ENCODE measurements at regions not wholly inside any gene's neighbourhood (a gene's known extent, or its start where the extent isn't known, plus 50 kb on each side); places are given as distances from the start of the nearest gene placed in this dataset.
"Not testable (repeated sequence)": the region's sequence is repeated elsewhere in the genome, so short reads cannot be mapped to it uniquely, and the experiment has no call there.

DNA sequence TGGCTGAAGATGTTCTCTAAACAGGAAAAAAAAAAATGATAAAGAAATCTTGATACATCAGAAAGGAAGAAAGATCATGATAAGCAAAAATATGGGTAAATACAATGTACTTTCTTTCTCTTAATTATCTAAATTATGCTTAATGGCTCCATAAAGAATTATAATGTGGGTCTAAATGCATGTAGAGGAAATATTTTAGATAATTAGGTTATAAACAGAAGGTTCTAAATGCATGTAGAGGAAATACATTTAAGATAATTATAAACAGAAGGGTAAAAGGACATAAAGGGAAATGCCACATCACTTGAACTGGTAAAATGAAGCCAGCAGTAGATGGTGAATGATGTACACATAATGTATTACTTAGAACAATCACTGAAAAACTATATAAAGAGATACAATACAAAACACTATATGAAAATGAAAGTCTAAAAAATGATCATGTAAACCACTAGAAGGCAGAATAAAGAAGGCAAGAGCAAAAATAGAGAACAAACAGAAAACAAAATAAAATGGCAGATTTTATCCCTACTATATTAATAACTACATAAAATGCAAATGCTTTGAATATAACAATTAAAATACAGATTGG is 308.4 kb upstream of the CDH2 start:
- ATAC-seq: no peak
- DNase-seq (ENCODE audit: low spot score): no peak
- intact Hi-C loops (cut with DNase I): no loop called here

DNA sequence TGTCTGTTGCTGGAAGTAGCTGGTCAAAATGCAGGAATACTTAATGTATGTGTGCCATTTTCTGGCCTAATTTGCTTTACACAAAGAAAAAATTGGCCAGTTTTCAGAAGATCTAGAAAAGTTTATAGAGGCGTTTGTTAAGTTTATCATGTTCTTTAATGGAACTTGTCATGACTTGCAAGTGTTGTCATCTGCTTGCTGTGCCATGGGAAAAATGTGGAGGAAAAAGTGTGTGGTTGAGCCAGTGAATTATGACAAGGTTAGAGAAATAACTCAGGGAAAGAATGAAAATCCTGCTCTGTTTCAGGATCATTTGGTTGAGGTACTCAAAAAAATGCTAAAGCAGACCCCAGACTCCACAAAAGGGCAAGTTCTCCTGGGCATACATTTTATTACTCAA is 301.6 kb upstream of the CDH2 start:
- intact Hi-C loops (cut with DNase I): no loop called here
- DNase-seq (ENCODE audit: low spot score): no peak
- ATAC-seq: no peak

DNA sequence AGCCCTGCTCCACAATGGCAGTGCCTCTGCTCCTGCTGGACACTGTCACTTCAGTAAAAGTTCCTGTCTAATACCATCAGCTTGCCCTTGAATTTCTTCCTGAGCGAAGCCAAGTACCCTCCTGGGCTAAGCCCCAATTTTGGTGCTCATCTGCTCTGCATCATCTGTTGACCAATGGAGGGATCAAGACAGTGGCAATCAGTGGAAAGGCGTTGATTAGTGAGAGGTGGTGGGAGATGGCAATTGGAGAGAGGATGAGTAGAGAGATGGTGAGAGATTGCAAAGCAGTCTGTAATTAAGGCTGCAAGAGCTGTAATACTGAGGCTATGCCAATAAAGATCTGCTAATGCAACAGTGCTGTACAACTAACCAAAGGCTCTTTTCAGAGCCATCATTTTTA is 299.4 kb upstream of the CDH2 start:
- ATAC-seq: no peak
- intact Hi-C loops (cut with DNase I): no loop called here
- DNase-seq (ENCODE audit: low spot score): no peak

DNA sequence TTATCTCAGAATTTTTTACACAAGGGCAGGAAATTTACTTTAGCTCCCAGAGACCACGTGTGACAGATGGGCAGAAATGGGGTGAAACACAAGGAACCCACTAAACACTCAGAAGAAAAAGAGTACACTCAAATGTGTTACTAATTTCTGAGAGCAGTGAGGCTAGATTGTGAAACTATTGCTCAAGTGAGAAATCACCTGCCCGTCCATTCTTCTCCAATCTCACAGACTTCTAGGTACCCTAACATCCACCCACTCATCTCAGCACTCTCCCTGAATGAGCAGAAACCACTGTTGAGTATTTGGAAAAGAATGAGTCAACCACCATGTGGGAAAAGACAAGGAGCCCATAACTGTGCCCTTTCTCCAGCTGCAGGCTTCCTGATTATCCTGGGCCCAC is 293.0 kb upstream of the CDH2 start:
- ATAC-seq: no peak
- intact Hi-C loops (cut with DNase I): no loop called here
- no peak for DNase-seq (ENCODE audit: low spot score)

DNA sequence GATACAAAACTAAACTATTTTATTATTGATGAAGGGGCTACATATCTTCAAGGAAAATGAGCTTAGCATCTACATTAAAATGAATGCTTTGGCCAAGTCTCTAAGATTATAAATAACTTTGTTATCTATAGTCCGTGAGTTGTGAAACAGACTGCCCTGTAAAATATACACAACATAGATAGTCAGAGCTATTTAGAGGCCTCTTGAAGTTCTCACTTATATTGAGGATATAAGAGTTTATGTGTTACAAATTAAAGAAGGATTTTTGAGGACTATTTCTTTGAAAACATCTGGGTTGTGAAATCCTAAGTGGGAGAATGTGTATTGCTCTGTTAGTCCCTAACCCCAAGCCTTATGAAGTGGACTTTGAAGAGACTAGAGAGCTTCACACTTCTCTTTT is 292.0 kb upstream of the CDH2 start:
- no peak for DNase-seq (ENCODE audit: low spot score)
- intact Hi-C loops (cut with DNase I): no loop called here
- ATAC-seq: no peak

DNA sequence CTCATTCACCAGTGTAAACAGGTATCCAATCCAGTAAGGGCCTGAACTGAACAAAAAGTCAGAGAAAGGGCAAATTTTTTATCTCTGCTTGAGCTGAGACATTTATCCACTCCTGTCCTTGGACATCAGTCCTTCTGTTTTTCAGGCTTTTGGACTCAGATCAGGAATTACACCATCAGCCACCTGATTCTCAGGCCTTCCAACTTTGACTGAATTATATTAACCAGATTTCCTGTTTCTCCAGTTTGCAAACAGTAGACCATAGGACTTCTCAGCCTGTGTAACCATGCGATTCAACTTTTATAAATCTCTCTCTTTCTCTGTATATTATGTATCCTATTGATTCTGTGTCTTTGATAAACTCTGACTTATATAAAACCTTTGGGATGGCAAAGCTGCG is 289.3 kb upstream of the CDH2 start:
- ATAC-seq: no peak
- intact Hi-C loops (cut with DNase I): no loop called here

DNA sequence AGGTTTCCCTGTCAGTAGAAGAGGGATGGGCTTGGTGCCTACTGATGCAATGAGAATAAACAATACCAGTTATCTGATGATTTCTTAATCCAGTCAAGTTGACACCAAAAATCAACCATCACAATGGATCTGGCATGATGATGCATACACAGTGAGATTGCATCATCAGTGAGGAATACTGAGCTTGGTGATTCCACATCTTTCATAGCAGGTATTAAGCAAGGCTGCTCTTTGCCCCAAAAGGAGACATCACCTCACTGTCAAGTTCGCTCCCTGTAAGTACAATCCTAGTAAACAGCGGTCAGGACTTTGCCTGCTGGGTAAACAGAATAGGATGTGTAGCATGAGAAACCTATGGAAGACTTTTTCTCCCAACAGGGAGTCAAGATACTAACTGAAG is 282.7 kb upstream of the CDH2 start:
- DNase-seq (ENCODE audit: low spot score): no peak
- intact Hi-C loops (cut with DNase I): no loop called here
- ATAC-seq: no peak

More for the DNA sequence above, 289.3 kb upstream of the CDH2 start:
- DNase-seq (ENCODE audit: low spot score): no peak

DNA sequence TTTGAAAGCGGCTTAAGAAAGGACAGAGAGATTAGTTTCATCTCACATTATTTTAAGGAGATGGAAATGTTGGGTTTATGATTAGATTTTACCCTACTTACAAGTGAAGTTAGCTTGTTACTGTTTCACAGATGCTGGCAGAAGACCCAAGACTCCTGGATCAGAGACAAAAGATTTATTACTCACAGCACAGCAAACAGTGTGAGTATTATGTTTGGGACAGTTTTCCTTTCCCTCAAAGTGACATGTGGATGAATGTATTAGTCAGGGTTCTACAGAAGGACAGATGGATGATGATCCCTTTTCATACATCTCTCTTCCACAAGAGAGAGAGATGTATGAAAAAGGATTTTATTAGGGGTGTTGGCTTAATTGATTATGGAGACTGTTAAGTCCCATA is 281.8 kb upstream of the CDH2 start:
- intact Hi-C loops (cut with DNase I): no loop called here
- no peak for DNase-seq (ENCODE audit: low spot score)
- no peak for ATAC-seq

DNA sequence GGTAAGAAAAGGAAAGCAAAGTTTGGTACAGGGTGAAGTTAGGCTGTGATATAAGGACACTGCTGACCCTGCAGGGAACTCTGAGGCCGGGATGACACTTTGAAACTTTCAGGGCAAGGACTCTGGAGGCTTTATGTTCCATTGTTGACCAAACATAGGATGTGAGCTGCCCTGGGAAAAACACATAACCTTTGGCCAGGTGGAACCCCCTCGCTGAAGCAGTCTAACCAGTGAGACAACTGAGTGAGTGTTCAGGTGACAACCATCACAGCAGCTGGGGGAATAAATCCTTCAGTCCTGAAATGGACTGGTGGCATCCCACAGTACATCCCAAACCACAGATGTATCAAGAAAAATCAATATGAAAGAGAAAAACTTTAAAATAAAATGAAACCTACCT is 280.9 kb upstream of the CDH2 start:
- intact Hi-C loops (cut with DNase I): no loop called here
- ATAC-seq (no peak), DNase-seq (ENCODE audit: low spot score) (no peak)

DNA sequence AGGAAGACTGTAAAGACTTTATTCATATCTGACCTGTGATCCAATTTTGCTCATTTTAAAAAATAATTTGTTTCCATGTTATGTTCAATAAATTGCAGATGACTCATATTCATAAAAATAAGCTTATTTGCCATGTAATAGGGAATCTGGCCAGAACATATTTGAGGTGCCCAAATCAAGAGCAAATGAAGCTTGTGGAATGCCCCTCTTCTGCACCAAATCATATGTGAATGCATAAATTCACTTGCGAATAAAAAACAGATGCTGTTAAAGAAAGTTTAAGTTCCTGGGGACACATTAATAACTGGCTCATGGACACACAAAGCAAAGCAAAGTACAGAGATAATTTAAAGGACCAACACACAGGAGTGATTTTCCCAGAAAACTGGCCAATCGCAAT is 279.0 kb upstream of the CDH2 start:
- DNase-seq (ENCODE audit: low spot score) (no peak), ATAC-seq (no peak)
- intact Hi-C loops (cut with DNase I): no loop called here

DNA sequence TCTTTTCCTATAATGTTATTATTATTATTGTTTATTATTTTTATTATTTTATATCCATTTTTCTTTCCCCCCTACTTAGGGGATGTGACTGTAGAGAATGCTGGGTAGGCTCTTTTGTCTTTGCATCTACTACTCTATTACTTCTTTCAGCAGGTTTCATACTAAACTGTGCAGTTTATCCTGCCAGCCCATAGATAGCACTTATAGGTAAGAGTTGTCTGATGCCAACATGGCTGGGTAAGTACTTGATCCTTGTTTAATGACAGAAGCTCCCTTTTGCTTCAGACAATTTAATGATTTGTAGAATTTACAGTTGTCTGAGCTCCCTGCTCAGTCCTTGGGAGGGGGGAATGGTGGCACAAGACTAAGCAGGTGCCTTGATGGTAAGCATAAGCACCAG is 262.9 kb upstream of the CDH2 start:
- ATAC-seq (no peak), DNase-seq (ENCODE audit: low spot score) (no peak)
- intact Hi-C loops (cut with DNase I): no loop called here

DNA sequence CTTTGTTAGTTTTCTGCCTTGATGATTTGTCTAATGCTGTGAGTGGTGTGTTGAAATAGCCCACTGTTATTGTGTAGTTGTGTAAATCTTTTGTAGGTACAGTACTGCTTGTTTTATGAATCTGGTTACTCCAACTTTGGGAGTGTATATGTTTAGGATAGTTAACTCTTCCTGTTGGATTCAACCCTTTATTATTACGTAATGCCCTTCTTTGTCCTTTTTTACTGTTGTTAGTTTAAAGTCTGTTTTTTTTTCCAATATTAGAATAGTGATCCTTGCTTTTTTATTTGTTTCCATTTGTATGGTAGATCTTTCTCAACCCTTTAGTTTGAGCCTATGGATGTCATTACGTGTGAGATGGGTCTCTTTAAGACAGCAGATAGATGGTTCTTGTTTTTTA is 261.5 kb upstream of the CDH2 start:
- no peak for ATAC-seq
- intact Hi-C loops (cut with DNase I): no loop called here
- DNase-seq (ENCODE audit: low spot score): no peak

DNA sequence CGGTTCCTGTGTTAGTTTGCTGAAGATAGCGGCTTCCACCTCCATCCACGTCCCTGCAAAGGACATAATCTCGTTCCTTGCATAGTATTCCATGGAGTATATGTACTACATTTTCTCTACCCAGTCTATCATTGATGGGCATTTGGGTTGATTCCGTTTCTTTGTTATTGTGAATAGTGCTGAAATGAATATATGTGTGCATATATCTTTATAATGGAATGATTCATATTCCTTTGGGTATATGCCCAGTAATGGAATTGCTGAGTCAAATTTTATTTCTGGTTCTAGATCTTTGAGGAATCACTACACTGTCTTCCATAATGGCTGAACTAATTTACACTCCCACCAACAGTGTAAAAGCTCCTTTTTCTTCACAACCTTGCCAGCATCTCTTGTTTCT is 255.4 kb upstream of the CDH2 start:
- ATAC-seq (no peak), DNase-seq (ENCODE audit: low spot score) (no peak)
- intact Hi-C loops (cut with DNase I): no loop called here

DNA sequence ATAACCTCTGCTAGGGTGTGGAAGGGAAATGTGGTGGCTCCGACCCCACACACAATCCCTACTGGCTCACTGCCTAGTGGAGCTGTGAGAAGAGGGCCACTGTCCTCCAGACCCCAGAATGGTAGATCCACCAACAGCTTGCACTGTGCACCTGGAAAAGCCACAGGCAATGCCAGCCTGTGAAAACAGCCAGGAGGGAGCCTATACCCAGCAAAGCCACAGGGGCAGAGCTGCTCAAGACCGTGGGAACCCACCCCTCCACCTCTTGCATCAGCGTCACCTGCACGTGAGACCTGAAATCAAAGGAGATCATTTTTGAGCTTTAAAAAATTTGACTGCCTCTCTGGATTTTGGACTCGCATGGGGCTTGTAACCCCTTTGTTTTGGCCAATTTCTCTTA is 249.0 kb upstream of the CDH2 start:
- ATAC-seq (no peak), DNase-seq (ENCODE audit: low spot score) (no peak)
- intact Hi-C loops (cut with DNase I): loop anchor here (2.0 kb wide), 1 partner anchor 55 kb away; no protein-coding TSS in a partner anchor

DNA sequence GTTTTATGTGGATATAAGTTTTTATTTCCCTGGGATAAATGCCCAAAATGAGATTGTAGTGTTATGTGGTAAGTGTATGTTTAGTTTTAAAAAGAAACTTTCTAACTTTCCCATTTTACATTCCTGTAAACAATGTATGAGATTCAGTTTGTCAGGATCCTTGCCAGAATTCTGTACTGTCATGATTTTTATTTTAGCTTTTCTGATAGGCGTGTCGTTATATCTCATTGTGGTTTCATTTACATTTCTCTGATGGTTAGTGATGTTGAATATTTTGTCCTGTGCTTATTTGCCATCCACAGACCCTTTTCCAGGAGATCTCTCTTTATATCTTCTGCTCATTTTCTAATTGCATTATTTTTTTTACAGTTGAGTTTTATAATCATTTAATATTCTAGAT is 245.6 kb upstream of the CDH2 start:
- ATAC-seq: no peak
- intact Hi-C loops (cut with DNase I): no loop called here
- no peak for DNase-seq (ENCODE audit: low spot score)

DNA sequence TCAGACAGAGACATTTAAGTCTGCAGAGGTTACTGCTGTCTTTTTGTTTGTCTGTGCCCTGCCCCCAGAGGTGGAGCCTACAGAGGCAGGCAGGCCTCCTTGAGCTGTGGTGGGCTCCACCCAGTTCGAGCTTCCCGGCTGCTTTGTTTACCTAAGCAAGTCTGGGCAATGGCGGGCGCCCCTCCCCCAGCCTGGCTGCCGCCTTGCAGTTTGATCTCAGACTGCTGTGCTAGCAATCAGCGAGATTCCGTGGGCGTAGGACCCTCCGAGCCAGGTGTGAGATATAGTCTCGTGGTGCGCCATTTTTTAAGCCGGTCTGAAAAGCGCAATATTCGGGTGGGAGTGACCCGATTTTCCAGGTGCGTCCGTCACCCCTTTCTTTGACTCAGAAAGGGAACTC is 245.0 kb upstream of the CDH2 start:
- intact Hi-C loops (cut with DNase I); ATAC-seq; DNase-seq (ENCODE audit: low spot score): not testable (repeated sequence)

DNA sequence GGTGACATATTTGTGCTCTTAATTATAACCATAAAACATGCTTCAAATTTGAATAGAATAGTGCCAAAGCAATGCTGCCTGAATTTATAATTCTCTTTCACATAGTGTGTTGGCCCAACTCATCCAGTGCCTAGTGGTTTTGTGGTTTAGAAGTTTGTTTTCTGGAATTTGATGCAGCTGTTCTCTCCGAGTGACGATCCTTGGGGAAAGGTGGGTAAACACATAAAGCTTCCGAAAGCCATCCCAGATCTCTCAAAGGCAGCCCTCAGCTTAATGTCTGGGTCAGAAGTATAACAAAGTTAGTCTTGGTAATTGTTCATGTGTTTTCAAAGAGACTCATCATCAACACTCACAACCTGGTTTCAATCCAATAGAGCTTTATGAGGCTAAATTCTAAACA is 235.6 kb upstream of the CDH2 start:
- DNase-seq (ENCODE audit: low spot score) (no peak), ATAC-seq (no peak)
- intact Hi-C loops (cut with DNase I): no loop called here

DNA sequence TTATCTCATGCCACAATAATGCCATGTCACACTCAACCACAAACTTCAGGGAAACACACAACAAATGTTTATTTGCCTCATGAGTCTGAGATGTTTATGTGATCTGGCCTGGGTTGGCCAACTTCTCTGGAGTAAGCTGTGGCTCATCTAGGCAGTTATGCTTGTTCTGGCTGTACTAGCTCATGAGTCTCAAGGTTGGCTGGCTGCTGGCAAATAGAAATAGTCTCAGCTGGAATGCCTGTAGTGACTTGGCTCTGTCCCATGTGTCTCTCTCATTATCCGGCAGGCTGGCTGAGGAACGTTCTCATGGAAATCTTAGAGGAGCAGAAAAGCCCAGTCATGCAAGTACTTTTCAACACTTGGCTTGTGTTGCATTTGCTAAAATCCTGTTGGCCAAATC is 234.9 kb upstream of the CDH2 start:
- intact Hi-C loops (cut with DNase I): no loop called here
- ATAC-seq (no peak), DNase-seq (ENCODE audit: low spot score) (no peak)

DNA sequence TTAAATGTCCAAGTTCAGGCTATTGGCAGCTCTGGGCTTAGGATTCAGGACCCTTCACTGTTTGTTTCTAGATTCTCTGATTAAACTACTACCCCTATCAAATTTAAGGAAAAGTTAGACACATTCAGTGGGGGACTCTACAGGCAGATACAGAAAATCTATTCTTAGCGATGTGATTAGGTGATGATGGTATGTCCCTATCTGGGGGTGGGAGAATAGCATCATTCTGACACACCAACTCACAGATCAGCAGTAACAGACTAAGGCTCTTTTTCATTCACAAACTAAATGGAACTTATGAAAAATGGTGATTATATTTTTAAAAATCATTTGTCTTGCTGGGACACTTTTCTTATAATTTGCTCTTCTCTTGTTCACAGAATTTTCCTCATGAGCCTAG is 232.9 kb upstream of the CDH2 start:
- ATAC-seq: no peak
- no peak for DNase-seq (ENCODE audit: low spot score)
- intact Hi-C loops (cut with DNase I): no loop called here

DNA sequence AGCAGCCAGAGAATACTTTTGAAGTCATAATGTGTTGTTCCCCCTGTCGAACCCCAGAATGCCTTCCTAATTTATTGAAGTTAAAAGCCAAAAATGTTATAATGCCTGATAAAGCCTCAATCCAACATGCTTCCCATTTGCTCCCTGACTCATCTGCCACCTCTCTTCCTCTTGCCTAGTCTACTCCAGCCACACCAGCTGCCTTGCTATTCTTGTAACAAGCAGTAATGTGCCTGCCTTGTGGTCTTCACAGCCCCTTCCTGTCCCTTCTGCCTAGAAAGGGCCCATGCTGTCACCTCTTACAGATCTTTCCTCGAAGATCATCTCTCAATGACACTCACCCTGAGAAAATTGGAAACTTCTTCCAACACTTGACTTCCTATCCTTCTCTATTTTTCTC is 231.6 kb upstream of the CDH2 start:
- DNase-seq (ENCODE audit: low spot score): no peak
- intact Hi-C loops (cut with DNase I): no loop called here
- no peak for ATAC-seq

DNA sequence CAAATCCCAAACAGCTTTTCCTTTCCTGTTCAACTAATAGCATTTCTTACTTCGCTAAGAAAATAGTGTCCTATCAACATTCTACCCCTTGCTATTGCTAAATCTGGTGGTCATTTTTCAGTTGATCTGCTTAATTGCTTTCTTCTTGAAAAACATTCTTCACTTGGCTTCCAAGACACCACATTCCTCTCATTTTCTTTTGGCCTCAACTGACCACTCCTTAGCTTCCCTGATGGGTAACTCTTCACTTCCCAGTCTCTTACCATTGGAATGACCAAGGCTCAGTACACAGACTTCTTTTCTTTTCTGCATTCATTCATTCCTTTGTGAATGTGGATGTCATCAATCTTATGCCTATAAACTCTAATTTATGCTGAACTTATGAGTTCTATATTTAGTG is 230.8 kb upstream of the CDH2 start:
- DNase-seq (ENCODE audit: low spot score): no peak
- ATAC-seq: no peak
- intact Hi-C loops (cut with DNase I): no loop called here

DNA sequence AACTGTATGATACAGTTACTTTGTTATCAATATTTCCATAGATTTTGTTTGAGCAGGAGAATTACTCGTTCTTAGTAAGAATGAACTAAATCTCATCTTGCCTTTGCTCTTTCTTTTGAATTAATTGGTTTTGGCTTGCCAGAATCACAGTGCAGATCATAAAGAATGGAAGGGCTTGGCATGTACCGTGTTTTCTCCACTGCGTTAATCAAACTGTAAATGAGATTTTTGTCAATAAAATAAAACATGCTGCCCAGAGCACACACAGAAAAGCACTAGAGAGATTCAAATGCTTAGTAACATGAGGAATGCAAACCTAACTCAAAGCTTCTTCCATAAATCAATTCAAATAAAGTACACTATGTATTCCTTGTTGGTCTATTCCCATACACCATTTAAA is 229.6 kb upstream of the CDH2 start:
- DNase-seq (ENCODE audit: low spot score): no peak
- ATAC-seq: no peak
- intact Hi-C loops (cut with DNase I): no loop called here

All from sciatic nerve (tissue), 2 donors.